Upper lobe of left lung (tissue), 4 donors: ENCODE measurements at regions not wholly inside any gene's neighbourhood (a gene's known extent, or its start where the extent isn't known, plus 50 kb on each side); places are given as distances from the start of the nearest gene placed in this dataset.

ENCODE experiments used
- CTCF ChIP-seq, 6 experiments: fragments of 450-650 bp in 4 of 6; fragments of 200-600 bp in 2 of 6; sonication (generic) in 2 of 6; IDR thresholded peaks; one replicate each; pipeline ENCODE4 v1.5.1; 2016 to 2019; ENCODE audit warnings: antibody characterized with exemption in 6 of 6
- POLR2A ChIP-seq, 4 donors: fragments of 450-650 bp; IDR thresholded peaks; one replicate each; pipeline ENCODE4 v1.5.1; 2016 to 2017; ENCODE audit warnings: antibody characterized with exemption in 4 of 4, mild to moderate bottlenecking in 2 of 4

GRCh38 chr7:16015981-16016380 is 329.5 kb upstream of the MEOX2 start:
- TF ChIP-seq CTCF (IDR thresholded peaks at IDR 0.05), result no peak
- no peak for TF ChIP-seq POLR2A (IDR thresholded peaks at IDR 0.05)
